ENCODE measurements at regions not wholly inside any gene's neighbourhood (a gene's known extent, or its start where the extent isn't known, plus 50 kb on each side); places are given as distances from the start of the nearest gene placed in this dataset.

DNA sequence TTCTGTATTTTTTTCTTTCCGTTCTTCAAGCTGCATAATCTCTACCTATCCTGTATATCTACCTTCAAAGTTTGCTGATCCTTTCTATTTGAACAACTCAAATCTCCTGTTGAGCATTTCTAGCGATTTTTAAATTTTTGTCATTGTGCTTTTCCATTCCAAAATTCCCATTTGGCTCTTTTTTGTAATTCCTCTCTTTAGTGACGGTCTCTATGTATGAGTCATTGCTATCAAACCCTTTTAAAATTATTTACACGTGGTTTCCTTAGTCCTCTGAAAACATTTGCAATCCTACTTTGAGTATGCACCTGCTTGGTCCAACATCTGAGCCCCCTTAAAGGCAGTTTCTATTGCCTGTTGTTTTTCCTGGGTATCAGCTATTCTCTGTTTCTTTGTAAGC lies 100.5 kb upstream of the FOXC1 start:
- no peak overlapping the region for H3K27ac Mint-ChIP-seq
- DNase-seq (no peak), ATAC-seq (replicated peaks in 1 of 2) (no peak)
- H3K4me1 Mint-ChIP-seq (ENCODE audit: low read depth): no peaks in the 10 kb centered on the region
- peaks cover 19% of the 10 kb centered on the region for H3K27me3 Mint-ChIP-seq (ENCODE audit: low read depth)
- H3K4me3 Mint-ChIP-seq: no peak overlapping the region
- H3K9me3 Mint-ChIP-seq: peaks cover 0 to 1% of the 10 kb centered on the region in 2 donors
- no peaks in the 10 kb centered on the region for H3K36me3 Mint-ChIP-seq (ENCODE audit: insufficient read depth in 2 of 2)

DNA sequence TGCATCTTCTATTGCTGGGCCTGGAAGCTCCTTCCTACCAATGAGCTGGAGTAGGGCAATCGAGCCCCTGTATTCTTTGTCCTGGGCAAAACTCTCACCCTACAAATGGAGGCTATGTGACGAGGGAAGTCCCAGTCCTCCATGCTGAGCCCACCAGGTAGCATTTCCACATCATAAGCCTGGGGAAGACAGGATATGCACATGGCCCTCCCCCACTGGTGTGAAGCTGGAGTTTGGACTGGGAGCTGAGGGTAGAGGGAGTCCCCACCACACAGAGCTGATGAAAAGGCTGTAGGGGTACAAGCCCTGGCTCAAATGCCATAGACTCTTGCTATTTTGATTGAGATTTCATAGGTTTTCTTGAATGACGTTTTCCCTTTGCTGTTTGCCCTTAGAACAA lies 99.5 kb upstream of the FOXC1 start:
- DNase-seq: no peak
- no peak for ATAC-seq (replicated peaks in 1 of 2)
- no peak overlapping the region for H3K4me3 Mint-ChIP-seq
- H3K27ac Mint-ChIP-seq: no peak overlapping the region
- peaks cover 19% of the 10 kb centered on the region for H3K27me3 Mint-ChIP-seq (ENCODE audit: low read depth)
- peaks cover 0 to 1% of the 10 kb centered on the region in 2 donors for H3K9me3 Mint-ChIP-seq
- no peaks in the 10 kb centered on the region for H3K4me1 Mint-ChIP-seq (ENCODE audit: low read depth)
- H3K36me3 Mint-ChIP-seq (ENCODE audit: insufficient read depth in 2 of 2): no peaks in the 10 kb centered on the region

DNA sequence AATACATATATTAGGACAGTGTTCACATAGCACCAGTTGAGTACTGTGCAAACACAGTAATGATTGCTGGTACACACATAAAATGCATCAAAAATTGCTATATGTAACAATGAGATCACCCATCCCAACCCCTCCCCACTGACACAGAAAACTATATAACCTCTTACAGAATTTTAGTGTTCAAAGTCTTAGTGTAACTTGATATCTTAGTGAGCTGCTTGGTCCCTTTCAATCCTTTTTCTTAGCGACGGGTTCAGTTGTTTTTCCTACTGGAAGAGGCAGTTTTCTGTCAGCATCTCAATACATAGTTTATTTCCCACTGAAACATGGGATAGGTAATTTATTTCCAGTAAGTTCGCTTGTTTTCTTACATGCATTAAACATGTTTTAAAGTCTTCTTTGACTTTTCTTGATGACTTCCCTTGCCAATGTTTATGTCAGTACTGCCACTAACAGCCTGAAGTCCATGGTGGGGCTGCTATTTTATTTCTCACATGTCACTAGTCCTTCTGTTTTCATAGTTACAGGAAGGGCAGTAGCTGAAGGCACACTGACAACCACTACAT lies 96.4 kb upstream of the FOXC1 start:
- no peak overlapping the region for H3K4me3 Mint-ChIP-seq
- H3K9me3 Mint-ChIP-seq: peaks cover 0 to 1% of the 10 kb centered on the region in 2 donors
- no peaks in the 10 kb centered on the region for H3K36me3 Mint-ChIP-seq (ENCODE audit: insufficient read depth in 2 of 2)
- H3K27me3 Mint-ChIP-seq (ENCODE audit: low read depth): peaks cover 15% of the 10 kb centered on the region
- H3K27ac Mint-ChIP-seq: no peak overlapping the region
- ATAC-seq (replicated peaks in 1 of 2): no peak
- no peak for DNase-seq
- no peaks in the 10 kb centered on the region for H3K4me1 Mint-ChIP-seq (ENCODE audit: low read depth)

DNA sequence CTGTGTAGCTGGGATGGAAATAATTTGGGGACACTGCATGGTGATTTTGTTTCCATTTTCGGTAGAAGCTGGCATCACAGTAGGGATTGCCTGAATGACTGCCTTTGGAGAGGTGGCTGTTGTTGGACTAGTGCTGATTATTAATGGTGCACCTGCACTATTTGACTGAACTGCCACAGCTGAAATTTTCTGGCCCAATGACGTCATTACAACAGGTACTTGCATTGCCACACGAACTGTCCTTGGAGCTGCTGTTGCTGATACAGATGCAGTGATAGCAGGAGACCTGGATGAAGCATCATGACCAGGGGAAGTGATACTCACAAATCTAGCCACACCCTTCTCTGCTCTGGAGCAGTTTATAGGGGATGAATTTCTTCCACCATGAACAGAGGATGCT lies 95.6 kb upstream of the FOXC1 start:
- H3K36me3 Mint-ChIP-seq (ENCODE audit: insufficient read depth in 2 of 2): no peaks in the 10 kb centered on the region
- H3K9me3 Mint-ChIP-seq: peaks cover 0 to 1% of the 10 kb centered on the region in 2 donors
- no peak overlapping the region for H3K27ac Mint-ChIP-seq
- peaks cover 12% of the 10 kb centered on the region for H3K27me3 Mint-ChIP-seq (ENCODE audit: low read depth)
- DNase-seq (no peak), ATAC-seq (replicated peaks in 1 of 2) (no peak)
- H3K4me3 Mint-ChIP-seq: no peak overlapping the region
- H3K4me1 Mint-ChIP-seq (ENCODE audit: low read depth): no peaks in the 10 kb centered on the region

DNA sequence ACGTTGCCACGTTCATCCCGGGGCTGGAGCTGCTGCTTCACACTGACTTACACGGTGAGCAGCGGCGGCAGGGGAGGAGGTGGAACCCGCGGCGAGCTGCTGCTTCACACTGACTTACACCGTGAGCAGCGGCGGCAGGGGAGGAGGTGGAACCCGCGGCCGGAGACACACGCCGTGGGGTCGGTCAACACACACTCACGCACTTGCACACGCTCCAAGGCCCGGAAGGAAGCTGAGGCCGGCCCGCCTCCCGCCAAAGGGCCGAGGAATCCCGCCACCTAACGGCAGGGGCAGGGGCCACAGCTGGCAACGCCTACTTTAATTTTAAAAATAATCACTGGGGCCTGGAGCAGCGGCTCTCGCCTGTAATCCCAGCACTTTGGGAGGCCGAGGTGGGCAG lies 94.4 kb upstream of the FOXC1 start:
- Mint-ChIP-seq H3K9me3 (peaks cover 0 to 2% of the 10 kb centered on the region in 2 donors), H3K27me3 (ENCODE audit: low read depth) (peaks cover 6% of the 10 kb centered on the region), H3K36me3 (ENCODE audit: insufficient read depth in 2 of 2) (no peaks in the 10 kb centered on the region), H3K27ac (no peak overlapping the region), H3K4me3 (no peak overlapping the region), H3K4me1 (ENCODE audit: low read depth) (no peaks in the 10 kb centered on the region)
- ATAC-seq (replicated peaks in 1 of 2): no peak
- no peak for DNase-seq

DNA sequence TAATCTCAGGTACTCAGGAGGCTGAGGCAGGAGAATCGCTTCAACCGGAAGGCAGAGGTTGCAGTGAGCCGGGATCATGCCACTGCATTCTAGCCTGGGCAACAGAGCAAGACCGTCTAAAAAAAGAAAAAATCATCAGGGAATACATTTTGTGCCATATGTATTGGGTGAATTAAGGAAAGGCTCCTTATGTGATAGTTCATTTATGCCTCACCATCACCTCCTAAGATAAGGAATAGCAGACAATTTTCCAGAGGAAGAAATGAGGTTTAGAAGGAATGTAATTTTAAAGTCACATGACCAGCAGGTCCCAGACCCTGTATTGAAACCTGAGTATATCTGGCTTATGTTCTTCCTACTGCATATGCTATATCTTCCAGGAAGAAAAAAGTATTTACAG lies 93.9 kb upstream of the FOXC1 start:
- no peak for ATAC-seq (replicated peaks in 1 of 2)
- Mint-ChIP-seq H3K27ac (no peak overlapping the region), H3K36me3 (ENCODE audit: insufficient read depth in 2 of 2) (no peaks in the 10 kb centered on the region), H3K27me3 (ENCODE audit: low read depth) (peaks cover 6% of the 10 kb centered on the region), H3K9me3 (peaks cover 2% of the 10 kb centered on the region in 2 donors), H3K4me1 (ENCODE audit: low read depth) (no peaks in the 10 kb centered on the region), H3K4me3 (no peak overlapping the region)
- no peak for DNase-seq

DNA sequence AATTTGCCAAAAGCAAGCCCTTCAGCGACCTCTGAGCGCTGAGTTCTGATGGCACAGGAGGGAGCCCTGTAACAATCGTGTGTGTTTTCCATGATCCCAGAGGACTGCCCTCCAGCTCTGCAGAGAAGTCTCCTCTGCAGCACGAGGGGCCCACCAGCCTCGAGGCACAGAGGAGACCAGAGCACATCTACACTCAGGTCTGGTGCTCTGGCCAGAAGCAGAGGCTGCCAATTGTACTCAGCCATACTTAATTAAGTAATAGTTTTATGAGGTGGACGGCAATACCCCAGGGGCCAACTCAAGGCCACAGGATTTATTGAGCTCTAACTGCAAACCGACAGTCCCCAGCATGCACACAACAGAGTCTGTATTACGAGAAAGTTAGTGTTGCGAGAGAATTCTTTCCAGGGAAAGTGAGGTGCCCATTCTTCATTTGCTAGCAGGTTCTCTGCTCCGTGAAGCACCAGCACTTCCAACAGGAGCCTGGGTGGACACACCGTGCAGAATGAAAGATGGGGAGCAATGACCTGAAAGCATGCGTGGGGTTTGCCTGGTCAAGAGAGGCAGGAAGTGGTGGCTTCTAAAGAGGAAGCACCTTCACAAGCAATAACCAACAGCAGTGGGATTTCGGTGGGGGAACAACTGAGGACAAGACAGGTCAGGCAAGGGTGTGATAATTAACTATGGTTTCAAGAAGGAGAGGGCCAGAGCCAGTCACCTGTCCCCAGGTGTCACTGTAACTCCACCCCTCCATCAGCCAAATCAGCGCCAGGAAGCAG lies 92.8 kb upstream of the FOXC1 start:
- H3K9me3 Mint-ChIP-seq: peaks cover 2% of the 10 kb centered on the region in 2 donors
- H3K27ac Mint-ChIP-seq: no peak overlapping the region
- H3K4me1 Mint-ChIP-seq (ENCODE audit: low read depth): no peaks in the 10 kb centered on the region
- H3K27me3 Mint-ChIP-seq (ENCODE audit: low read depth): peaks cover 11% of the 10 kb centered on the region
- DNase-seq (no peak), ATAC-seq (replicated peaks in 1 of 2) (no peak)
- H3K36me3 Mint-ChIP-seq (ENCODE audit: insufficient read depth in 2 of 2): no peaks in the 10 kb centered on the region
- H3K4me3 Mint-ChIP-seq: no peak overlapping the region

DNA sequence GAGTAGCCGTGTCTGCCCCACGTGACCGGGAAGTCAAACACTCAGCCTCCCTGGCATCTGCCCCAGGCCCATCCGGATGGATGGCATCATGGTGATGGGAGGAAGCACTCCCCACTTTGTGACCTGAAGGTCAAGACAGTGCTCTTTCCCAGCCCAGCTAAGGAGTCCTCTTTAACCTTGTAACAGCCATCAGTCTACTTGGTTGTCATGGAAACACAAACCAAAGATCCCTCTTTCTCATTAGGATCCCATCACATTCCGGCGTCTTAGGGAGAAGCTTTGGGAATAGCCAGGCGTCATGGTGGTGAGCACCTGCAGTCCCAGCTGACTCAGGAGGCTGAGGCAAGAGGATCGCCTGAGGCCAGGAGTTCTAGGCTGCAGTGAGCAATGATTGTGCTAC lies 90.9 kb upstream of the FOXC1 start:
- Mint-ChIP-seq H3K4me3 (no peak overlapping the region), H3K27ac (no peak overlapping the region), H3K27me3 (ENCODE audit: low read depth) (peaks cover 14% of the 10 kb centered on the region), H3K9me3 (peaks cover 2% of the 10 kb centered on the region in 2 donors), H3K36me3 (ENCODE audit: insufficient read depth in 2 of 2) (no peaks in the 10 kb centered on the region), H3K4me1 (ENCODE audit: low read depth) (no peaks in the 10 kb centered on the region)
- no peak for DNase-seq
- ATAC-seq (replicated peaks in 1 of 2): no peak

DNA sequence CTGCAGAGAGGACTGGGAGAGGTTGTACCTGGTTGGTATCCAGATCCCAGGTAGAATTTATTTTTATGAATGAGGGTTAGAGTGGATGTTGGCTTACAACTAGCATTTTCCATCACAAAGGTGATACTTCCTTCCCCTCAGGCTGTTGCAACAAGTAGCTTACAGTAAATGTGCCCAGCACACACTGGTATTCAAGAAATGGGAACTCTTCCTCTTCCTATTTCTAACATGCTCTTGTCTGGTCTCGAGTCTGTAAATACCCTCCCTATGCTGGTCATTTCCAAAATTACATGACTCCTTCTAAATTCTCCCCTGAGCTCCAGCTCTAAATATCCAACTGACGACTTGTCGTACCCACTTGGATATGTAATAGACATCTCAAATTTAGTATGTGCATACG lies 90.1 kb upstream of the FOXC1 start:
- Mint-ChIP-seq H3K27me3 (ENCODE audit: low read depth) (peaks cover 14% of the 10 kb centered on the region), H3K27ac (no peak overlapping the region), H3K4me3 (no peak overlapping the region), H3K9me3 (peaks cover 2% of the 10 kb centered on the region in 2 donors), H3K4me1 (ENCODE audit: low read depth) (peaks cover 6% of the 10 kb centered on the region), H3K36me3 (ENCODE audit: insufficient read depth in 2 of 2) (no peaks in the 10 kb centered on the region)
- no peak for DNase-seq
- ATAC-seq (replicated peaks in 1 of 2): no peak

DNA sequence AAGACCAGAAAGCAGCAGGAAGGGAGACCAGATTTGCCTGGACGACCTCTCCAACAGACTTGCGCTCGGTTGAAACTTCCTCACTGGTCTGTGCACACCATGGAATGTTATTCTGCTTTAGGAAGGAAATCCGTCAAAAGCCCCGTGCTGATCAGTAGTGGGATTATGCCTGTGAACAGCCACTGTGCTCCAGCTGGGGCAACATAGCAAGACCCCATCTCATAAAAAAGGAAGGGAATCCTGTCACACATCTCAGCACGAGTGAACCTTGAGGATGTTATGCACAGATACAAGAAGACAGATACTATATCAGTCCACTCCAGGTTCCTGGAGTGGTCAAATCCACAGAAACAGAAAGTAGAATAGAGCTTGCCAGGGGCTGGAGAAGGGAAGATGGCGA lies 86.9 kb upstream of the FOXC1 start:
- H3K36me3 Mint-ChIP-seq (ENCODE audit: insufficient read depth in 2 of 2): no peaks in the 10 kb centered on the region
- no peak overlapping the region for H3K4me3 Mint-ChIP-seq
- no peak overlapping the region for H3K27ac Mint-ChIP-seq
- peaks cover 8% of the 10 kb centered on the region for H3K27me3 Mint-ChIP-seq (ENCODE audit: low read depth)
- DNase-seq (no peak), ATAC-seq (replicated peaks in 1 of 2) (no peak)
- peaks cover 29% of the 10 kb centered on the region for H3K4me1 Mint-ChIP-seq (ENCODE audit: low read depth)
- peaks cover 2% of the 10 kb centered on the region in 2 donors for H3K9me3 Mint-ChIP-seq

DNA sequence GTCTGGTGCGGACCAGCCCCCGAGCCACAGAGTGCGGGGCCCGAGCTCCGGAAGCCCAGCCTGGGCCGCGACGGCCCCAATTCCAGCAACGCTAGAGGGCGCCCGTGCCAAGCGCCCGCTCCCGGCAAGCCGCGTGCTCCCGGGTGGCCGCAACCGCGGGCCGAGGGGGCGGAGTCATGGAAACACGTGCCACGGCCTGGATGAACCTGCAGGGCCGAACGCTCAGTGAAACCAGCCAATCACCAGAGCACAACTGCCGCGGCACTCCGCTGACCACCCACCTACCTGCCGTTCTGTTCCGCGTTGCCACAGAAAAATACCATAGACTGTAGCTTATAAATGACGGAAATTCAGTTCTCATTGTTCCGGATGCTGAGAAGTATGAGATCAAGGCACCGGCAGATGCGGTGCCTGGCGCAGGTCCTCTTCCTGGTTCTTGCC lies 85.7 kb upstream of the FOXC1 start:
- Mint-ChIP-seq H3K4me1 (ENCODE audit: low read depth) (peaks cover 34% of the 10 kb centered on the region), H3K36me3 (ENCODE audit: insufficient read depth in 2 of 2) (no peaks in the 10 kb centered on the region), H3K9me3 (peaks cover 2% of the 10 kb centered on the region in 2 donors), H3K27me3 (ENCODE audit: low read depth) (peaks cover 8% of the 10 kb centered on the region), H3K27ac (no peak overlapping the region), H3K4me3 (peak overlapping the region; percentile 68 to 73)
- DNase-seq: peak; percentile 76 to 86
- peak; percentile 84 to 87 for ATAC-seq (replicated peaks in 1 of 2)

DNA sequence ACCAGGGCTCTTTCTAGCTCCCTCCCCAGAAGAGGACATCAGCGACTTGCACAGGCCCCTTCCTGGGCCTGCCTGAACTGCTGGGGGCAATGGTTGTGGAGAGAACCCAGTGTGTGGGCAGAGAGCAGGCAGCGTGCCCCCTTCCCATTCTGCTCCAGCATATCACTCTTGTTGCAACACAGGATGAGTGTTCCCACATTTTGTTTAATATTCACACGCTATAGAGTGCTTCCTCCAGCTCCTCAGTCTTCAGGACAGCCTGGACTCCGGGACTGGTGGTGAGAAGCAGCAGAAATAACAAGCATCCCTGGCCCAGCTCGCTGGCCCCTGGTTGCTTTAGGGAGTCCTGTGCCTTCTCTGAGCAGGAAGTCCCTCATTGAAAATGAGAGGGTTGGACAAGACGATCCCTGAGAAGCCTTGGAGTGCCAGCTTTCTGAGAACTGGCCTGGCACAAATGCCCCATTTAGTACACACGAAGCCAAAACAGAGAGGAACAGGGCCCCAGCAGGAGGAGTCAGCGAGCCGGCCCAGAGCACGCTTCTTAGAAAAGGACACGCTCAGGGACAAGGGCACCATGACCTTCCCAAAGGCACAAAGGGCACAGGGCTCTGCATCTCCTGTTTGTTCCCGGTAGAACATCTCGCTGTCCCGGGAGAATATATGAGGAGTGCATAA lies 84.2 kb upstream of the FOXC1 start:
- H3K27me3 Mint-ChIP-seq (ENCODE audit: low read depth): peaks cover 8% of the 10 kb centered on the region
- no peak for ATAC-seq (replicated peaks in 1 of 2)
- no peaks in the 10 kb centered on the region for H3K36me3 Mint-ChIP-seq (ENCODE audit: insufficient read depth in 2 of 2)
- H3K4me3 Mint-ChIP-seq: no peak overlapping the region
- H3K9me3 Mint-ChIP-seq: peaks cover 0 to under 1% of the 10 kb centered on the region in 2 donors
- peaks cover 34% of the 10 kb centered on the region for H3K4me1 Mint-ChIP-seq (ENCODE audit: low read depth)
- no peak overlapping the region for H3K27ac Mint-ChIP-seq
- DNase-seq: no peak

DNA sequence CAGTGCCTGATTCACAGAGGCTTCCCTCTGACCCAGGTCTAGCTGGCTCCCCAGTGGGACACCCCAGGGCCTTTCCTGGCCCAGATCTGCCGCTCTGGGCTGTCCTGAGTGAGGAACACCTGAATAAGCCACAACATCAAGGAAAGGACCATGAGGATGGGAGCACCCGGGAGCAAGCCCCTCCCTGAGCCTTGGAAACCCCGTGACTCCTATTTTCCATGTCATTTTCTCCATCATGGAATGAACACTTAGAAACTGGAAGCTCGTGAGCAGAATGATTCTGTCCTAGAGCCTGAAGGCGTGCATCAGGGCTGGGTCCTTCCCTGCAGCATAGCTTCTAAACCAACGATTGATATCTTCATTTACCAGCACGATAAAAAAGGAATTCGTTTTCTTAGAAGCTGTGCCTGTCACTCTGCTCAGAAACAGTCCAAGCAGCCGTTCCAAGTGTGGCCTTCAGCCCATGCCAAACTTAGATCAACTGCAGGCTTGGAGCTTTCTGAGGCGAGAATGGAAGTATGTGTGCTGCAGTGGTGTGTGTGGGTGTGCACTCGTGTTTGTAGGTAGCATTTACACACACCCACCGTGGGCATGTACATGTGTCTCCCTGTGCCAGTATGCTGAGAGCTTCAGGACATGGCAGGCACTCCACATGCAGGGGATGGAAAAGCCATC lies 83.2 kb upstream of the FOXC1 start:
- Mint-ChIP-seq H3K4me3 (peak overlapping the region; percentile 9 to 44), H3K36me3 (ENCODE audit: insufficient read depth in 2 of 2) (peaks cover 0 to 1% of the 10 kb centered on the region in 2 donors), H3K27me3 (ENCODE audit: low read depth) (peaks cover 7% of the 10 kb centered on the region), H3K4me1 (ENCODE audit: low read depth) (peaks cover 34% of the 10 kb centered on the region), H3K27ac (peak overlapping the region; percentile 75), H3K9me3 (no peaks in the 10 kb centered on the region)
- DNase-seq: no peak
- ATAC-seq (replicated peaks in 1 of 2): peak in 1 of 2 donors; percentile 21
